Activated naive CD4-positive, alpha-beta T cell treated with anti-CD3 and anti-CD28 coated beads, Interleukin-2, amount 50 U/mL, for 24 hours (primary cell): ENCODE measurements at regions not wholly inside any gene's neighbourhood (a gene's known extent, or its start where the extent isn't known, plus 50 kb on each side); places are given as distances from the start of the nearest gene placed in this dataset.
"Not testable (repeated sequence)": the region's sequence is repeated elsewhere in the genome, so short reads cannot be mapped to it uniquely, and the experiment has no call there.

ENCODE experiments used
- H3K27ac Mint-ChIP-seq: one replicate; pipeline ENCODE4 v1.8.0; 2021; ENCODE audit warnings: mild to moderate bottlenecking, mixed read lengths
- H3K27me3 Mint-ChIP-seq: one replicate; pipeline ENCODE4 v1.8.0; 2021; ENCODE audit warnings: mixed read lengths
- H3K36me3 Mint-ChIP-seq: one replicate; pipeline ENCODE4 v1.8.0; 2021; ENCODE audit warnings: mixed read lengths
- H3K4me1 Mint-ChIP-seq: one replicate; pipeline ENCODE4 v1.8.0; 2021; ENCODE audit warnings: mixed read lengths
- H3K4me3 Mint-ChIP-seq: one replicate; pipeline ENCODE4 v1.8.0; 2021; ENCODE audit warnings: mild to moderate bottlenecking, mixed read lengths
- H3K9me3 Mint-ChIP-seq: one replicate; pipeline ENCODE4 v1.8.0; 2021; ENCODE audit warnings: mixed read lengths

- H3K27ac Mint-ChIP-seq: no peak overlapping the region
- no peaks in the 10 kb centered on the region for H3K4me1 Mint-ChIP-seq
- H3K4me3 Mint-ChIP-seq: no peak overlapping the region
- H3K36me3 Mint-ChIP-seq: no peaks in the 10 kb centered on the region
- peaks cover 4% of the 10 kb centered on the region for H3K9me3 Mint-ChIP-seq
- peaks cover 4% of the 10 kb centered on the region for H3K27me3 Mint-ChIP-seq
Observed at GRCh38 chr2:180555391-180555965, 424.9 kb upstream of the UBE2E3 start.

GRCh38 chr2:180554330-180554729 lies 426.1 kb upstream of the UBE2E3 start:
- peaks cover 4% of the 10 kb centered on the region for H3K27me3 Mint-ChIP-seq
- H3K27ac Mint-ChIP-seq: no peak overlapping the region
- H3K4me3 Mint-ChIP-seq: no peak overlapping the region
- H3K36me3 Mint-ChIP-seq: no peaks in the 10 kb centered on the region
- H3K9me3 Mint-ChIP-seq: peaks cover 4% of the 10 kb centered on the region
- no peaks in the 10 kb centered on the region for H3K4me1 Mint-ChIP-seq

- Mint-ChIP-seq H3K27ac (no peak overlapping the region), H3K36me3 (no peaks in the 10 kb centered on the region), H3K27me3 (peaks cover 5% of the 10 kb centered on the region), H3K4me1 (no peaks in the 10 kb centered on the region), H3K9me3 (peaks cover 4% of the 10 kb centered on the region), H3K4me3 (no peak overlapping the region)
Observed at GRCh38 chr2:180553094-180553715, 427.2 kb upstream of the UBE2E3 start.

- no peaks in the 10 kb centered on the region for H3K4me1 Mint-ChIP-seq
- no peaks in the 10 kb centered on the region for H3K36me3 Mint-ChIP-seq
- H3K27me3 Mint-ChIP-seq: peaks cover 5% of the 10 kb centered on the region
- no peak overlapping the region for H3K27ac Mint-ChIP-seq
- H3K9me3 Mint-ChIP-seq: peaks cover 6% of the 10 kb centered on the region
- no peak overlapping the region for H3K4me3 Mint-ChIP-seq
Observed at GRCh38 chr2:180542511-180542910, 437.9 kb upstream of the UBE2E3 start.

- Mint-ChIP-seq H3K4me3 (no peak overlapping the region), H3K27ac (no peak overlapping the region), H3K4me1 (no peaks in the 10 kb centered on the region), H3K9me3 (peaks cover 6% of the 10 kb centered on the region), H3K36me3 (no peaks in the 10 kb centered on the region), H3K27me3 (peaks cover 4% of the 10 kb centered on the region)
Observed at GRCh38 chr2:180540761-180541160, 439.6 kb upstream of the UBE2E3 start.

GRCh38 chr2:180539541-180539940 lies 440.9 kb upstream of the UBE2E3 start:
- H3K4me1 Mint-ChIP-seq: no peaks in the 10 kb centered on the region
- H3K4me3 Mint-ChIP-seq: no peak overlapping the region
- peaks cover 6% of the 10 kb centered on the region for H3K9me3 Mint-ChIP-seq
- H3K36me3 Mint-ChIP-seq: no peaks in the 10 kb centered on the region
- no peak overlapping the region for H3K27ac Mint-ChIP-seq
- peaks cover 2% of the 10 kb centered on the region for H3K27me3 Mint-ChIP-seq

- Mint-ChIP-seq H3K27ac (no peak overlapping the region), H3K36me3 (no peaks in the 10 kb centered on the region), H3K27me3 (peaks cover 5% of the 10 kb centered on the region), H3K4me1 (no peaks in the 10 kb centered on the region), H3K9me3 (no peaks in the 10 kb centered on the region), H3K4me3 (no peak overlapping the region)
Observed at GRCh38 chr2:180535289-180535688, 445.1 kb upstream of the UBE2E3 start.

GRCh38 chr2:180531787-180532186 lies 448.6 kb upstream of the UBE2E3 start:
- H3K36me3 Mint-ChIP-seq, H3K27ac Mint-ChIP-seq, H3K4me3 Mint-ChIP-seq, H3K9me3 Mint-ChIP-seq, H3K4me1 Mint-ChIP-seq, H3K27me3 Mint-ChIP-seq: not testable (repeated sequence)

- Mint-ChIP-seq H3K4me3 (no peak overlapping the region), H3K4me1 (no peaks in the 10 kb centered on the region), H3K9me3 (no peaks in the 10 kb centered on the region), H3K36me3 (no peaks in the 10 kb centered on the region), H3K27me3 (no peaks in the 10 kb centered on the region), H3K27ac (no peak overlapping the region)
Observed at GRCh38 chr2:180524499-180524898, 455.9 kb upstream of the UBE2E3 start.

GRCh38 chr2:180523621-180524340 lies 456.6 kb upstream of the UBE2E3 start:
- Mint-ChIP-seq H3K36me3 (no peaks in the 10 kb centered on the region), H3K4me3 (no peak overlapping the region), H3K27me3 (no peaks in the 10 kb centered on the region), H3K9me3 (no peaks in the 10 kb centered on the region), H3K4me1 (no peaks in the 10 kb centered on the region), H3K27ac (no peak overlapping the region)

GRCh38 chr2:180520921-180521581 lies 459.4 kb upstream of the UBE2E3 start:
- Mint-ChIP-seq H3K27ac (no peak overlapping the region), H3K9me3 (no peaks in the 10 kb centered on the region)

GRCh38 chr2:180520206-180520605 lies 460.2 kb upstream of the UBE2E3 start:
- H3K36me3 Mint-ChIP-seq: no peaks in the 10 kb centered on the region
- no peak overlapping the region for H3K4me3 Mint-ChIP-seq
- no peaks in the 10 kb centered on the region for H3K27me3 Mint-ChIP-seq
- H3K27ac Mint-ChIP-seq: no peak overlapping the region
- no peaks in the 10 kb centered on the region for H3K4me1 Mint-ChIP-seq
- no peaks in the 10 kb centered on the region for H3K9me3 Mint-ChIP-seq

More at GRCh38 chr2:180520921-180521581, 459.4 kb upstream of the UBE2E3 start:
- no peaks in the 10 kb centered on the region for H3K36me3 Mint-ChIP-seq
- H3K4me3 Mint-ChIP-seq: no peak overlapping the region
- no peaks in the 10 kb centered on the region for H3K4me1 Mint-ChIP-seq
- H3K27me3 Mint-ChIP-seq: no peaks in the 10 kb centered on the region

- H3K4me3 Mint-ChIP-seq: no peak overlapping the region
- no peaks in the 10 kb centered on the region for H3K36me3 Mint-ChIP-seq
- no peaks in the 10 kb centered on the region for H3K4me1 Mint-ChIP-seq
- H3K27me3 Mint-ChIP-seq: no peaks in the 10 kb centered on the region
- no peaks in the 10 kb centered on the region for H3K9me3 Mint-ChIP-seq
- no peak overlapping the region for H3K27ac Mint-ChIP-seq
Observed at GRCh38 chr2:180519276-180519675, 461.1 kb upstream of the UBE2E3 start.

- Mint-ChIP-seq H3K27ac (no peak overlapping the region), H3K36me3 (no peaks in the 10 kb centered on the region), H3K4me3 (no peak overlapping the region), H3K9me3 (no peaks in the 10 kb centered on the region), H3K4me1 (no peaks in the 10 kb centered on the region), H3K27me3 (no peaks in the 10 kb centered on the region)
Observed at GRCh38 chr2:180516232-180516631, 464.2 kb upstream of the UBE2E3 start.

- no peaks in the 10 kb centered on the region for H3K9me3 Mint-ChIP-seq
- H3K4me1 Mint-ChIP-seq: no peaks in the 10 kb centered on the region
- H3K27me3 Mint-ChIP-seq: peaks cover 1% of the 10 kb centered on the region
- H3K4me3 Mint-ChIP-seq: no peak overlapping the region
- H3K36me3 Mint-ChIP-seq: no peaks in the 10 kb centered on the region
- H3K27ac Mint-ChIP-seq: no peak overlapping the region
Observed at GRCh38 chr2:180513389-180513788, 467.0 kb upstream of the UBE2E3 start.

GRCh38 chr2:180508458-180508857 lies 471.9 kb upstream of the UBE2E3 start:
- Mint-ChIP-seq H3K27me3 (peaks cover 1% of the 10 kb centered on the region), H3K9me3 (no peaks in the 10 kb centered on the region), H3K27ac (no peak overlapping the region), H3K4me1 (no peaks in the 10 kb centered on the region), H3K4me3 (no peak overlapping the region), H3K36me3 (no peaks in the 10 kb centered on the region)
